H9 (cell line): ENCODE measurements at regions not wholly inside any gene's neighbourhood (a gene's known extent, or its start where the extent isn't known, plus 50 kb on each side); places are given as distances from the start of the nearest gene placed in this dataset.

ENCODE experiments used
- DNase-seq: peaks from one replicate; pipeline ENCODE4 v3.0.0-alpha.2; 2017
- H2AFZ ChIP-seq: one replicate; pipeline ENCODE4 v1.6.1; 2013; ENCODE audit warnings: mild to moderate bottlenecking, low read length, control low read depth, moderate library complexity
- H2AK5ac ChIP-seq: 2 replicates; pipeline ENCODE4 v1.6.1; 2013; ENCODE audit warnings: low read length, control low read depth, mixed read lengths; ENCODE audit not compliant: insufficient read length
- H2BK120ac ChIP-seq: one replicate; pipeline ENCODE4 v1.6.1; 2013; ENCODE audit warnings: low read depth, mild to moderate bottlenecking, low read length, control low read depth, inconsistent platforms; ENCODE audit not compliant: poor library complexity, severe bottlenecking
- H2BK12ac ChIP-seq: 2 replicates; pipeline ENCODE4 v1.6.1; 2013; ENCODE audit warnings: low read length, control low read depth, mixed read lengths, low read depth; ENCODE audit not compliant: insufficient read length
- H2BK15ac ChIP-seq: 2 replicates; pipeline ENCODE4 v1.6.1; 2013; ENCODE audit warnings: low read depth, low read length, control low read depth
- H2BK20ac ChIP-seq: one replicate; pipeline ENCODE4 v1.6.1; 2013; ENCODE audit warnings: low read depth, mild to moderate bottlenecking, low read length, control low read depth, inconsistent platforms; ENCODE audit not compliant: poor library complexity, severe bottlenecking
- H2BK5ac ChIP-seq: 2 replicates; pipeline ENCODE4 v1.6.1; 2013; ENCODE audit warnings: low read length, control low read depth, mixed read lengths; ENCODE audit not compliant: insufficient read length
- H3K14ac ChIP-seq: 2 replicates; pipeline ENCODE4 v1.6.1; 2013; ENCODE audit warnings: low read length, control low read depth; ENCODE audit not compliant: insufficient read depth
- H3K18ac ChIP-seq: 2 replicates; pipeline ENCODE4 v1.6.1; 2013; ENCODE audit warnings: low read depth, mild to moderate bottlenecking, mixed read lengths, low read length, control low read depth; ENCODE audit not compliant: insufficient read length
- H3K23ac ChIP-seq: 2 replicates; pipeline ENCODE4 v1.6.1; 2013; ENCODE audit warnings: low read length, control low read depth, mixed read lengths, low read depth; ENCODE audit not compliant: insufficient read length
- H3K23me2 ChIP-seq: 2 replicates; pipeline ENCODE4 v1.6.1; 2013; ENCODE audit warnings: low read depth, mild to moderate bottlenecking, mixed read lengths, low read length, control low read depth; ENCODE audit not compliant: insufficient read length, poor library complexity, severe bottlenecking
- H3K27ac ChIP-seq: 2 replicates; pipeline ENCODE4 v1.5.1; 2013; ENCODE audit warnings: low read length, control low read depth, mixed read lengths, low read depth; ENCODE audit not compliant: insufficient read length
- H3K27me3 ChIP-seq: 2 replicates; pipeline ENCODE4 v1.6.1; 2013; ENCODE audit warnings: low read length, control low read depth, inconsistent platforms; ENCODE audit not compliant: insufficient read depth
- H3K4ac ChIP-seq: 2 replicates; pipeline ENCODE4 v1.6.1; 2013; ENCODE audit warnings: low read depth, mild to moderate bottlenecking, control low read depth, inconsistent platforms, low read length, moderate library complexity
- H3K4me1 ChIP-seq: 2 replicates; pipeline ENCODE4 v1.6.1; 2013; ENCODE audit warnings: low read length, control low read depth, inconsistent platforms; ENCODE audit not compliant: insufficient read depth
- H3K4me2 ChIP-seq: 2 replicates; pipeline ENCODE4 v1.6.1; 2013; ENCODE audit warnings: low read length, control low read depth, mixed read lengths; ENCODE audit not compliant: insufficient read length, insufficient read depth
- H3K56ac ChIP-seq: 2 replicates; pipeline ENCODE4 v1.6.1; 2013; ENCODE audit warnings: low read depth, mild to moderate bottlenecking, mixed read lengths, low read length, control low read depth; ENCODE audit not compliant: insufficient read length
- H3K79me1 ChIP-seq: 2 replicates; pipeline ENCODE4 v1.6.1; 2013; ENCODE audit warnings: low read depth, mild to moderate bottlenecking, moderate library complexity, low read length, control low read depth, inconsistent platforms; ENCODE audit not compliant: insufficient read depth, poor library complexity, severe bottlenecking
- H3K79me2 ChIP-seq: 2 replicates; pipeline ENCODE4 v1.6.1; 2013; ENCODE audit warnings: low read length, control low read depth, inconsistent platforms; ENCODE audit not compliant: insufficient read depth
- H3K9ac ChIP-seq: 2 replicates; pipeline ENCODE4 v1.6.1; 2013; ENCODE audit warnings: low read length, control low read depth, mixed read lengths; ENCODE audit not compliant: insufficient read length; ENCODE audit errors: extremely low read depth
- H3K9me3 ChIP-seq: one replicate; pipeline ENCODE4 v1.6.1; 2013; ENCODE audit warnings: low read depth, low read length, inconsistent platforms; ENCODE audit not compliant: control insufficient read depth
- H3T11ph ChIP-seq: one replicate; pipeline ENCODE4 v1.6.1; 2013; ENCODE audit warnings: mild to moderate bottlenecking, low read length, control low read depth, inconsistent platforms
- H4K20me1 ChIP-seq: one replicate; pipeline ENCODE4 v1.6.1; 2013; ENCODE audit not compliant: control insufficient read depth, insufficient read length, insufficient read depth
- H4K5ac ChIP-seq: 2 replicates; pipeline ENCODE4 v1.6.1; 2013; ENCODE audit warnings: low read depth, mild to moderate bottlenecking, mixed read lengths, low read length, control low read depth; ENCODE audit not compliant: insufficient read length
- H4K8ac ChIP-seq: replicated peaks from 2 replicates; pipeline ENCODE4 v1.6.1; 2013; ENCODE audit warnings: low read length, control low read depth, mixed read lengths, low read depth; ENCODE audit not compliant: insufficient read length
- H4K91ac ChIP-seq: 2 replicates; pipeline ENCODE4 v1.6.1; 2013; ENCODE audit warnings: low read depth, mild to moderate bottlenecking, moderate library complexity, mixed read lengths, low read length, control low read depth; ENCODE audit not compliant: insufficient read length
- H3K27ac Mint-ChIP-seq, 3 experiments: 2 replicates in 2 of 3; 3 replicates in 1 of 3; pipeline ENCODE4 v1.8.0; 2020 to 2021; ENCODE audit warnings: mixed read lengths in 3 of 3, mild to moderate bottlenecking in 1 of 3, moderate library complexity in 1 of 3
- H3K27me3 Mint-ChIP-seq: 2 replicates; pipeline ENCODE4 v1.8.0; 2021; ENCODE audit warnings: low read depth, mild to moderate bottlenecking, moderate library complexity, mixed read lengths
- H3K36me3 Mint-ChIP-seq, 3 experiments: 2 replicates in 2 of 3; 3 replicates in 1 of 3; pipeline ENCODE4 v1.8.0; 2020 to 2021; ENCODE audit warnings: low read depth in 3 of 3, mixed read lengths in 3 of 3; ENCODE audit not compliant: insufficient read depth in 1 of 3
- H3K4me1 Mint-ChIP-seq, 2 experiments: 2 replicates each; pipeline ENCODE4 v1.8.0; 2020; ENCODE audit warnings: mixed read lengths in 2 of 2
- H3K4me3 Mint-ChIP-seq, 2 experiments: 2 replicates in 1 of 2; 3 replicates in 1 of 2; pipeline ENCODE4 v1.8.0; 2020 to 2021; ENCODE audit warnings: mild to moderate bottlenecking in 2 of 2, mixed read lengths in 2 of 2, moderate library complexity in 1 of 2
- H3K9me3 Mint-ChIP-seq, 2 experiments: 2 replicates in 1 of 2; 3 replicates in 1 of 2; pipeline ENCODE4 v1.8.0; 2020; ENCODE audit warnings: mild to moderate bottlenecking in 2 of 2, mixed read lengths in 2 of 2, moderate library complexity in 1 of 2
- WGBS: extraction: QIAGEN DNeasy Blood & Tissue Kit; methylation state at CpG from one replicate; pipeline ENCODE4 v1.1.7; 2013; ENCODE audit warnings: missing lambda C conversion rate, low lambda C conversion rate, mixed read lengths; ENCODE audit not compliant: insufficient read length; ENCODE audit errors: extremely low coverage; 5-methylcytosine and 5-hydroxymethylcytosine counted together
- TF ChIP-seq, protein P1 (sequence below): fragments of 200-600 bp; sonication (generic); conservative IDR thresholded peaks from 3 replicates; pipeline ENCODE4 v1.8.0; 2021; ENCODE audit warnings: antibody characterized with exemption, mild to moderate bottlenecking

DNA sequence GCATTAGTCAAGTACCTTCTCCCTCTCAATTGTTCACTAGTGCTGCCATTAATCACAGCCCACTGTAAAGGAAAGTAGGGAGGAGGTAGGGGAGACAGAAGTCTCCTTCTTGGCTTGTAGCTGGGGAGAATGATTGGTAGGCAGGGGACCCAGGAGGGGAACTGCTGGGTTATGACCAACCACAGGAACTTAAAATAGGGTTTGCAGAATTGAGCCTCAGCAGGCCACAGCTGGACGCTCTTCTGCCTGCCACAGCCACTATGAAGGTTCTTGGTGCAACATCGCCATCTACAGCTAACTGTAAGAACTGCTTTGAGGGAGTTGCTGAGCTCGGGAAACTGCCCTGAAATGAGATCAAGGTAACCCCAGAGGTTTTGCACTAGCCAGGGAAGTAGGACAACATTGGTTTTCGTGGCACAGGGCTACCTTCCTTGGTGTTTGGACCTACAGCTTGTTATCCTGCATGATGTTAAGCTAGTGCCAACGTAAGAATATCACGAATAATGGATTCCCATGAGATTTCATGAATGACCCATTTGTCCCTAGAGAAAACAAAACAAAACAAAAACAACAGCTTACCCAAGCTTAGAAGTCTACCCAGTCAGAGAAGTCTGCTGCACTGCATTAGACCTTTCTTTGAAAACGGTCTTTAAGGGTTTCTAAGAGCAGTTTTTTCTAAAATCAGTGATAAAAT lies 787.1 kb upstream of the API5 start:
- H2BK120ac ChIP-seq = no peak overlapping the region
- no peak overlapping the region for H4K91ac ChIP-seq
- H4K5ac ChIP-seq = no peak overlapping the region
- no CpG with 5 or more reads among the region's 7 CpGs for WGBS
- Mint-ChIP-seq H3K4me3 (no peak overlapping the region), H3K36me3 (no peaks in the 10 kb centered on the region), H3K27ac (no peak overlapping the region), H3K9me3 (peaks cover 2 to 7% of the 10 kb centered on the region in 2 experiments; a peak in 3 of 5 replicates), H3K27me3 (no peaks in the 10 kb centered on the region), H3K4me1 (peaks cover 17 to 20% of the 10 kb centered on the region in 2 experiments)
- no peaks in the 10 kb centered on the region for H3K9me3 ChIP-seq
- H3K4me1 ChIP-seq = no peaks in the 10 kb centered on the region
- no peak overlapping the region for H2AK5ac ChIP-seq
- H4K8ac ChIP-seq = no peak overlapping the region
- H3K23ac ChIP-seq = no peak overlapping the region
- no peaks in the 10 kb centered on the region for H3K79me1 ChIP-seq
- H3K18ac ChIP-seq = no peak overlapping the region
- H2BK5ac ChIP-seq = no peak overlapping the region
- H3K27ac ChIP-seq = no peak overlapping the region
- H3K27me3 ChIP-seq = no peaks in the 10 kb centered on the region
- H3K23me2 ChIP-seq = no peaks in the 10 kb centered on the region
- H3K4me2 ChIP-seq = no peak overlapping the region
- H3K9ac ChIP-seq = no peak overlapping the region
- TF ChIP-seq, protein P1, sequence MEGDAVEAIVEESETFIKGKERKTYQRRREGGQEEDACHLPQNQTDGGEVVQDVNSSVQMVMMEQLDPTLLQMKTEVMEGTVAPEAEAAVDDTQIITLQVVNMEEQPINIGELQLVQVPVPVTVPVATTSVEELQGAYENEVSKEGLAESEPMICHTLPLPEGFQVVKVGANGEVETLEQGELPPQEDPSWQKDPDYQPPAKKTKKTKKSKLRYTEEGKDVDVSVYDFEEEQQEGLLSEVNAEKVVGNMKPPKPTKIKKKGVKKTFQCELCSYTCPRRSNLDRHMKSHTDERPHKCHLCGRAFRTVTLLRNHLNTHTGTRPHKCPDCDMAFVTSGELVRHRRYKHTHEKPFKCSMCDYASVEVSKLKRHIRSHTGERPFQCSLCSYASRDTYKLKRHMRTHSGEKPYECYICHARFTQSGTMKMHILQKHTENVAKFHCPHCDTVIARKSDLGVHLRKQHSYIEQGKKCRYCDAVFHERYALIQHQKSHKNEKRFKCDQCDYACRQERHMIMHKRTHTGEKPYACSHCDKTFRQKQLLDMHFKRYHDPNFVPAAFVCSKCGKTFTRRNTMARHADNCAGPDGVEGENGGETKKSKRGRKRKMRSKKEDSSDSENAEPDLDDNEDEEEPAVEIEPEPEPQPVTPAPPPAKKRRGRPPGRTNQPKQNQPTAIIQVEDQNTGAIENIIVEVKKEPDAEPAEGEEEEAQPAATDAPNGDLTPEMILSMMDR = peak; percentile 89
- H4K20me1 ChIP-seq = no peaks in the 10 kb centered on the region
- H2BK12ac ChIP-seq = no peak overlapping the region
- H2AFZ ChIP-seq = no peak overlapping the region
- H3K14ac ChIP-seq = no peak overlapping the region
- no peak overlapping the region for H2BK20ac ChIP-seq
- no peak overlapping the region for H3K4ac ChIP-seq
- H3K56ac ChIP-seq = no peak overlapping the region
- no peak overlapping the region for H2BK15ac ChIP-seq
- H3K79me2 ChIP-seq = no peaks in the 10 kb centered on the region
- DNase-seq = peak; percentile 81
- H3T11ph ChIP-seq = no peak overlapping the region
